CD4-positive, alpha-beta T cell treated with Interleukin-21 for 1 hour (primary cell): ENCODE measurements at regions not wholly inside any gene's neighbourhood (a gene's known extent, or its start where the extent isn't known, plus 50 kb on each side); places are given as distances from the start of the nearest gene placed in this dataset.

Experiments used
- DNase-seq: peaks from one replicate; pipeline ENCODE4 v3.0.0-alpha.2; 2020

- DNase-seq, result no peak
Observed at GRCh38 chrX:43018031-43018430, 240.1 kb upstream of the PPP1R2C start.

- no peak for DNase-seq
Observed at GRCh38 chrX:43019021-43019420, 241.1 kb upstream of the PPP1R2C start.

GRCh38 chrX:43025806-43026315 lies 247.9 kb upstream of the PPP1R2C start:
- DNase-seq, result no peak

GRCh38 chrX:43064096-43064495 lies 286.1 kb upstream of the PPP1R2C start:
- no peak for DNase-seq

- DNase-seq, result no peak
Observed at GRCh38 chrX:43065978-43066377, 288.0 kb upstream of the PPP1R2C start.

GRCh38 chrX:43068639-43069038 lies 290.7 kb upstream of the PPP1R2C start:
- DNase-seq, result no peak

- no peak for DNase-seq
Observed at GRCh38 chrX:43083016-43083415, 305.1 kb upstream of the PPP1R2C start.

- no peak for DNase-seq
Observed at GRCh38 chrX:43087830-43088229, 309.9 kb upstream of the PPP1R2C start.

GRCh38 chrX:43096830-43097229 lies 318.9 kb upstream of the PPP1R2C start:
- no peak for DNase-seq

GRCh38 chrX:43106009-43106408 lies 328.0 kb upstream of the PPP1R2C start:
- DNase-seq, result no peak

GRCh38 chrX:43108828-43109227 lies 330.9 kb upstream of the PPP1R2C start:
- DNase-seq, result no peak

- peak; percentile 14 for DNase-seq
Observed at GRCh38 chrX:43121637-43122036, 343.7 kb upstream of the PPP1R2C start.

GRCh38 chrX:43139645-43140044 lies 361.7 kb upstream of the PPP1R2C start:
- DNase-seq, result no peak

- no peak for DNase-seq
Observed at GRCh38 chrX:43140582-43140981, 362.6 kb upstream of the PPP1R2C start.

GRCh38 chrX:43141885-43142284 lies 363.9 kb upstream of the PPP1R2C start:
- no peak for DNase-seq

GRCh38 chrX:43148305-43148704 lies 370.3 kb upstream of the PPP1R2C start:
- no peak for DNase-seq

GRCh38 chrX:43165343-43165920 lies 387.5 kb upstream of the PPP1R2C start:
- no peak for DNase-seq

GRCh38 chrX:43166874-43167273 lies 388.9 kb upstream of the PPP1R2C start:
- DNase-seq, result no peak

- no peak for DNase-seq
Observed at GRCh38 chrX:43175434-43175833, 397.5 kb upstream of the PPP1R2C start.

- no peak for DNase-seq
Observed at GRCh38 chrX:43176686-43177085, 398.7 kb upstream of the PPP1R2C start.

GRCh38 chrX:43188296-43188695 lies 410.3 kb upstream of the PPP1R2C start:
- DNase-seq, result no peak

GRCh38 chrX:43211570-43211969 lies 433.6 kb upstream of the PPP1R2C start:
- DNase-seq, result no peak

- no peak for DNase-seq
Observed at GRCh38 chrX:43218198-43218597, 437.9 kb upstream of the MAOA start.

- no peak for DNase-seq
Observed at GRCh38 chrX:43224496-43224895, 431.6 kb upstream of the MAOA start.

GRCh38 chrX:43225626-43226328 lies 430.3 kb upstream of the MAOA start:
- DNase-seq, result no peak
